BJ (cell line): ENCODE measurements at regions not wholly inside any gene's neighbourhood (a gene's known extent, or its start where the extent isn't known, plus 50 kb on each side); places are given as distances from the start of the nearest gene placed in this dataset.

Source experiments
- CTCF ChIA-PET: fragments of 350-600 bp; formaldehyde crosslinking; extraction: SDS; loops from one replicate; lab custom pipeline; 2021; ENCODE audit warnings: antibody characterized with exemption, inconsistent platforms; lab: Yijun Ruan, JAX
- POLR2A ChIA-PET: fragments of 300-600 bp; sonication (Branson Sonifier 250); formaldehyde crosslinking; extraction: SDS; loops from one replicate; lab custom pipeline; 2021; ENCODE audit warnings: antibody characterized with exemption; lab: Charles Lee
- DNase-seq: peaks from one replicate; pipeline ENCODE4 v3.0.0-alpha.2; 2011; ENCODE audit warnings: low read depth
- H3K27me3 ChIP-seq: 2 replicates; pipeline ENCODE4 v1.6.0; 2011; ENCODE audit warnings: low read length; ENCODE audit not compliant: control insufficient read depth, insufficient read depth
- H3K36me3 ChIP-seq: 2 replicates; pipeline ENCODE4 v1.5.1; 2011; ENCODE audit warnings: low read length; ENCODE audit not compliant: control insufficient read depth, insufficient read depth
- H3K4me3 ChIP-seq: 2 replicates; pipeline ENCODE4 v1.5.1; 2011; ENCODE audit warnings: low read depth, mild to moderate bottlenecking, control low read depth, low read length
- CTCF ChIP-seq: IDR thresholded peaks from 2 replicates; pipeline ENCODE4 v1.5.1; 2011; ENCODE audit warnings: low read depth, mild to moderate bottlenecking, control low read depth, inconsistent platforms, low read length, moderate library complexity; ENCODE audit not compliant: insufficient read depth

- Histone ChIP-seq H3K27me3 (no peaks in the 10 kb centered on the region), H3K4me3 (no peak overlapping the region), H3K36me3 (no peaks in the 10 kb centered on the region)
- no peak for DNase-seq
- CTCF ChIA-PET: interaction anchor here (0.9 kb wide), 1 partner anchor 233 kb away, joined by 3 read pairs; no protein-coding TSS in a partner anchor
- TF ChIP-seq CTCF: no peak
- POLR2A ChIA-PET: no interaction called here
Observed at GRCh38 chr5:107263387-107264018, 407.2 kb downstream of the EFNA5 start.

- Histone ChIP-seq H3K4me3 (no peak overlapping the region), H3K36me3 (no peaks in the 10 kb centered on the region), H3K27me3 (no peaks in the 10 kb centered on the region)
- DNase-seq: no peak
- ChIA-PET POLR2A (no interaction called here), CTCF (interaction anchor here (1.4 kb wide), 1 partner anchor 10 kb away, joined by 7 read pairs; no protein-coding TSS in a partner anchor)
- TF ChIP-seq CTCF: no peak
Observed at GRCh38 chr5:107257885-107258520, 412.7 kb downstream of the EFNA5 start.

- Histone ChIP-seq H3K27me3 (no peaks in the 10 kb centered on the region), H3K36me3 (no peaks in the 10 kb centered on the region), H3K4me3 (no peak overlapping the region)
- POLR2A ChIA-PET: no interaction called here
- CTCF ChIA-PET: no interaction called here
- no peak for TF ChIP-seq CTCF
- no peak for DNase-seq
Observed at GRCh38 chr5:107254902-107255234, 415.9 kb downstream of the EFNA5 start.

GRCh38 chr5:107254214-107254901 lies 416.4 kb downstream of the EFNA5 start:
- no peaks in the 10 kb centered on the region for H3K36me3 ChIP-seq
- no peak overlapping the region for H3K4me3 ChIP-seq
- no peak for TF ChIP-seq CTCF
- DNase-seq: no peak
- POLR2A ChIA-PET: no interaction called here
- CTCF ChIA-PET: interaction anchor here (0.8 kb wide), 1 partner anchor 10 kb away, joined by 3 read pairs; no protein-coding TSS in a partner anchor
- H3K27me3 ChIP-seq: no peaks in the 10 kb centered on the region

GRCh38 chr5:107253246-107253645 lies 417.5 kb downstream of the EFNA5 start:
- no peaks in the 10 kb centered on the region for H3K36me3 ChIP-seq
- no peak for DNase-seq
- CTCF ChIA-PET: no interaction called here
- POLR2A ChIA-PET: no interaction called here
- H3K27me3 ChIP-seq: no peaks in the 10 kb centered on the region
- no peak overlapping the region for H3K4me3 ChIP-seq
- no peak for TF ChIP-seq CTCF
